Colonic mucosa (tissue), 4 donors: ENCODE measurements at regions not wholly inside any gene's neighbourhood (a gene's known extent, or its start where the extent isn't known, plus 50 kb on each side); places are given as distances from the start of the nearest gene placed in this dataset.

Source experiments
- DNase-seq: peaks from one replicate; pipeline ENCODE4 v3.0.0-alpha.2; 2020
- H3K27ac ChIP-seq: fragments of 200-600 bp; one replicate; pipeline ENCODE4 v1.8.0; 2021
- H3K27me3 ChIP-seq: fragments of 200-600 bp; one replicate; pipeline ENCODE4 v1.8.0; 2021
- H3K36me3 ChIP-seq: fragments of 200-600 bp; one replicate; pipeline ENCODE4 v1.8.0; 2021
- H3K4me1 ChIP-seq: fragments of 200-600 bp; one replicate; pipeline ENCODE4 v1.8.0; 2021; ENCODE audit warnings: mild to moderate bottlenecking
- H3K4me3 ChIP-seq: fragments of 200-600 bp; one replicate; pipeline ENCODE4 v1.8.0; 2021
- H3K9ac ChIP-seq, 2 donors: one replicate each; pipeline ENCODE4 v1.7.0; 2013; ENCODE audit warnings: control low read depth in 2 of 2, low read depth in 2 of 2, low read length in 2 of 2
- H3K9me3 ChIP-seq: fragments of 200-600 bp; one replicate; pipeline ENCODE4 v1.8.0; 2021
- intact Hi-C: fragments of 100-400 bp; cut with DNase I; formaldehyde crosslinking; loops from one replicate; pipeline ENCODE4 v1.14.1; 2022
- TF ChIP-seq, protein P1 (sequence below): fragments of 200-600 bp; IDR thresholded peaks from one replicate; pipeline ENCODE4 v1.8.0; 2022; ENCODE audit warnings: antibody characterized with exemption, mild to moderate bottlenecking
- donor health status: healthy.
- donor health status: DM: no; HTN: no; CAD: no.
- donor health status: DM: no; HTN: no; CAD: no.

DNA sequence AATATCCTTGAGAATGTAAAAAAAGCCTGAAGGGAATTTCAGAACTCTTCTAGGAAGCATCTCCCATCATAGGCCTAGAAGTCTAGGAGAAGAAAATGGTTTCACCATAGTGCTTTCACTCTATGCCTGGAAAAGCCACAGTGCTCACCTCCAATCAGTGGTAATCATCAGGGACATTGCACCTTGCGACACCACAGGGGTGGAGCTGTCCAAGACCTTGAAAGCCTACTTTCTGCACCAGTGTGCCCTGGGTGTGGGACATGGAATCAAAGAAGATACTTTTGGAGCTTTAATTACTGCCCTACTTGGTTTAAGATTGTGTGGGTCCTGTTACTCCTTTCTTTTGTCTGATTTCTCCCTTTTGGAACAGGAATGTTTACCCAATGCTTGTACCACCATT, 146.8 kb upstream of the NDST4 start:
- TF ChIP-seq, protein P1, sequence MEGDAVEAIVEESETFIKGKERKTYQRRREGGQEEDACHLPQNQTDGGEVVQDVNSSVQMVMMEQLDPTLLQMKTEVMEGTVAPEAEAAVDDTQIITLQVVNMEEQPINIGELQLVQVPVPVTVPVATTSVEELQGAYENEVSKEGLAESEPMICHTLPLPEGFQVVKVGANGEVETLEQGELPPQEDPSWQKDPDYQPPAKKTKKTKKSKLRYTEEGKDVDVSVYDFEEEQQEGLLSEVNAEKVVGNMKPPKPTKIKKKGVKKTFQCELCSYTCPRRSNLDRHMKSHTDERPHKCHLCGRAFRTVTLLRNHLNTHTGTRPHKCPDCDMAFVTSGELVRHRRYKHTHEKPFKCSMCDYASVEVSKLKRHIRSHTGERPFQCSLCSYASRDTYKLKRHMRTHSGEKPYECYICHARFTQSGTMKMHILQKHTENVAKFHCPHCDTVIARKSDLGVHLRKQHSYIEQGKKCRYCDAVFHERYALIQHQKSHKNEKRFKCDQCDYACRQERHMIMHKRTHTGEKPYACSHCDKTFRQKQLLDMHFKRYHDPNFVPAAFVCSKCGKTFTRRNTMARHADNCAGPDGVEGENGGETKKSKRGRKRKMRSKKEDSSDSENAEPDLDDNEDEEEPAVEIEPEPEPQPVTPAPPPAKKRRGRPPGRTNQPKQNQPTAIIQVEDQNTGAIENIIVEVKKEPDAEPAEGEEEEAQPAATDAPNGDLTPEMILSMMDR: no peak

DNA sequence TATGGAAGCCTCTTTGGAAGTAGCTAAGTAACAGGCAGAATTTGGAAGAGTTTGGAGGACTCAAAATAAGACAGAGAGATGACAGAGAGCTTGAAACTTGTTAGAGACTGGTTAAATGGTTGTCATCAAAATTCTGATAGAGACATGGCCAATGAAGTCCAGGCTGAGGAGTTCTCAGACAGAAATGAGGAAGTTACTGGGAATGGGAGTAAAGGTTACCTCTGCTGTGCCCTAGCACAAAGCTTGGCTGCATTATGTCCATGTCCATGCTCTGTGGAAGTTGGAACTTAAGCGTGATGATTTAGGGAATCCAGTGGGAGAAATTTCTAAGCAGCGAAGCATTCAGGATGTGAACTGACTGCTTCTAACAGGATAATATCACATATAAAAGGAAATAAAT, 146.2 kb upstream of the NDST4 start:
- TF ChIP-seq, protein P1: no peak
- no peaks in the 10 kb centered on the region for H3K9me3 ChIP-seq
- DNase-seq: no peak
- H3K36me3 ChIP-seq: no peaks in the 10 kb centered on the region
- H3K27me3 ChIP-seq: no peaks in the 10 kb centered on the region
- no peaks in the 10 kb centered on the region for H3K4me1 ChIP-seq
- H3K9ac ChIP-seq: no peak overlapping the region
- intact Hi-C loops: no loop called here
- no peak overlapping the region for H3K27ac ChIP-seq
- no peak overlapping the region for H3K4me3 ChIP-seq

More for the DNA sequence above, 146.8 kb upstream of the NDST4 start:
- H3K27me3 ChIP-seq: no peaks in the 10 kb centered on the region
- no peaks in the 10 kb centered on the region for H3K9me3 ChIP-seq
- H3K4me3 ChIP-seq: no peak overlapping the region
- intact Hi-C loops: no loop called here
- no peaks in the 10 kb centered on the region for H3K4me1 ChIP-seq
- H3K36me3 ChIP-seq: no peaks in the 10 kb centered on the region
- no peak overlapping the region for H3K27ac ChIP-seq
- no peak for DNase-seq
- no peak overlapping the region for H3K9ac ChIP-seq

DNA sequence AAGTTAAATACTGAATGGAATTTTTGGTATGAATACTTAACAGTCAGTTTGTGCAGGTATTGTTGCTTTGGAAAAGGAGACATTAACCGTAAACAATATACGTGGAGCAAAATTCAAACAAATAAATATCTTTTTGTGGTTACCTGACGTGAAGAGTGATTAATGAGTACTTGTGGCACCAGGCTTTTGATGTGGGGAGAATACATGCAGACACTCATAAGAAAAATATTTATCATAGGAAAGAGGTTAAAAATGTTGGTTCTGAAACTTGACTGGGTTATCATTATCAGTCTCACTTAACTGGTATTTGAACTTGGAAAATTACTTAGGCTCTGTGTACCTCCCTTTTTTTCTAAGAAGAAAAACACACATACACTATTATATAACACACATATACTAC, 136.4 kb upstream of the NDST4 start:
- H3K36me3 ChIP-seq: no peaks in the 10 kb centered on the region
- TF ChIP-seq, protein P1: no peak
- DNase-seq: no peak
- no peak overlapping the region for H3K4me3 ChIP-seq
- no peak overlapping the region for H3K27ac ChIP-seq
- H3K9ac ChIP-seq: no peak overlapping the region
- intact Hi-C loops: no loop called here
- no peaks in the 10 kb centered on the region for H3K27me3 ChIP-seq
- H3K4me1 ChIP-seq: no peaks in the 10 kb centered on the region
- H3K9me3 ChIP-seq: no peaks in the 10 kb centered on the region

DNA sequence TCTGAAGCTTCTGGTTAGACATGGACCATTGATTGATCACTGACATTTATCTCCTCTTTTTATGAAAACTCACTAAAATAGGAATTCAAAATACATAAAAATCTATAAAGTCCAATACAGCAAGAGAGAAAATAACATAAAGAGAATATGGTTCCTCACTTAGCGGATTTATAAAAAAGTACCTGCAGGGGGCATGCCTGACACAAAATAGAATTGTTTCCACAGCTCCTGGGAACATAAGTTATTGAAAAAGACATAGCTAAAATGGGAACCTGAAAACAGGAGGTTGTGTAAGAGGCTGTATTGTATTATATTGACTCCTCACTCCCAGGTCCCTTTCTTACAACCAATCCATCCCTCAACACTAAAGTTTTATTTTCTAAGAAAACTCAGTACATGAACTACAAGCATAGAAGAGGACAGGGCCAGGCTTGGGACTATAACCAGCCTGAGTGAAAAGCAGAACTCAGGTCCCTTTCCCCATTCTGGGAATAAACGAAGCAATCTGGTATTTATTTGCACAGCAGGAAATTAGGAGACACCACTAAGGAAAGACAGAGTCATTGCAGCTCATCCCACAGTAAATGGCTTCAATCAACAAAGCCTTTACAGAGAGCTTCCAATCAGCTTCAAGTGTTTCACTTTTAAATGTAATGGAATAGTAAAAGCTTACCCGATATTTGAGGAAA, 121.1 kb upstream of the NDST4 start:
- no peaks in the 10 kb centered on the region for H3K9me3 ChIP-seq
- H3K9ac ChIP-seq: no peak overlapping the region
- H3K27me3 ChIP-seq: no peaks in the 10 kb centered on the region
- H3K4me1 ChIP-seq: no peaks in the 10 kb centered on the region
- H3K27ac ChIP-seq: no peak overlapping the region
- H3K4me3 ChIP-seq: no peak overlapping the region
- TF ChIP-seq, protein P1: no peak
- no peak for DNase-seq
- H3K36me3 ChIP-seq: no peaks in the 10 kb centered on the region
- intact Hi-C loops: no loop called here

DNA sequence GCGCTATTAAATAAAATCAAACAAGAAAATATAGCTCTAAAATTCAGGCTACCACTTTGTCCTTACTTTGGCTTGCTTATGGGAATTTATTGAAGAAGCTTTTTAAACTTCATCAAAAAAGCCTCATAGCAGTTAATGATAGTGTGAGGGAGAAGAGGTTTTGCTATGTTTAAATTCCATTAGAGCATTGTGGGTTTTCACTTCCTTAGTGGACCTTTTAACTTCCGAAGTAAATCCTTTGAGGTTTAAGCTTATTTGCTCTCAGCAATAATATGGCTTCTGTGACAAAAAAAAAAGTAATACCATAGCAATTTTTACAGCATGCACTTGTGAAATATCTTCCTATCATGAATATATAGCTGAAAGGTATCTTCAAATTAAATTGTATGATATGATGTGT, 120.2 kb upstream of the NDST4 start:
- Histone ChIP-seq H3K4me1 (no peaks in the 10 kb centered on the region), H3K9ac (no peak overlapping the region), H3K4me3 (no peak overlapping the region), H3K9me3 (no peaks in the 10 kb centered on the region), H3K36me3 (no peaks in the 10 kb centered on the region), H3K27me3 (no peaks in the 10 kb centered on the region), H3K27ac (no peak overlapping the region)
- TF ChIP-seq, protein P1: no peak
- intact Hi-C loops: no loop called here
- DNase-seq: no peak
